IPS DF 6.9 (cell line): ENCODE measurements at regions not wholly inside any gene's neighbourhood (a gene's known extent, or its start where the extent isn't known, plus 50 kb on each side); places are given as distances from the start of the nearest gene placed in this dataset.

ENCODE experiments used
- DNase-seq: peaks from one replicate; pipeline ENCODE4 v3.0.0-alpha.2; 2013; ENCODE audit warnings: low read depth, low spot score
- H3K27ac ChIP-seq: one replicate; pipeline ENCODE4 v1.5.1; 2013; ENCODE audit warnings: low read length, control low read depth
- H3K27me3 ChIP-seq: 2 replicates; pipeline ENCODE4 v1.6.1; 2013; ENCODE audit warnings: mild to moderate bottlenecking, low read length; ENCODE audit not compliant: control insufficient read depth, insufficient read depth
- H3K36me3 ChIP-seq: 2 replicates; pipeline ENCODE4 v1.6.1; 2013; ENCODE audit warnings: low read length; ENCODE audit not compliant: control insufficient read depth, insufficient read depth
- H3K4me1 ChIP-seq: 2 replicates; pipeline ENCODE4 v1.6.1; 2013; ENCODE audit warnings: low read length; ENCODE audit not compliant: control insufficient read depth, insufficient read depth
- H3K4me3 ChIP-seq: 2 replicates; pipeline ENCODE4 v1.5.1; 2013; ENCODE audit warnings: mild to moderate bottlenecking, low read length
- H3K9me3 ChIP-seq: 2 replicates; pipeline ENCODE4 v1.6.1; 2013; ENCODE audit warnings: low read length, inconsistent platforms; ENCODE audit not compliant: control insufficient read depth, insufficient read depth
- WGBS: extraction: QIAGEN DNeasy Blood & Tissue Kit; methylation state at CpG from one replicate; pipeline ENCODE4 v1.1.7; 2013; ENCODE audit warnings: mixed read lengths, missing lambda C conversion rate; ENCODE audit not compliant: insufficient read length, insufficient coverage; 5-methylcytosine and 5-hydroxymethylcytosine counted together

- Histone ChIP-seq H3K27me3 (no peaks in the 10 kb centered on the region), H3K9me3 (no peaks in the 10 kb centered on the region), H3K36me3 (no peaks in the 10 kb centered on the region), H3K4me1 (0 out of 2 replicates have a peak, but pooled peaks cover 3% of the 10 kb centered on the region), H3K4me3 (no peak overlapping the region), H3K27ac (no peak overlapping the region)
- no peak for DNase-seq
- no CpG with 5 or more reads among the region's 14 CpGs for WGBS
These were observed 76.8 kb upstream of the PIM1 start for GRCh38 chr6:37092923-37093727.

- Histone ChIP-seq H3K4me1 (0 out of 2 replicates have a peak, but pooled peaks cover 3% of the 10 kb centered on the region), H3K4me3 (no peak overlapping the region), H3K9me3 (no peaks in the 10 kb centered on the region), H3K27me3 (no peaks in the 10 kb centered on the region), H3K36me3 (no peaks in the 10 kb centered on the region), H3K27ac (no peak overlapping the region)
- no peak for DNase-seq
- WGBS: no CpG with 5 or more reads among the region's 6 CpGs
These were observed 76.3 kb upstream of the PIM1 start for GRCh38 chr6:37093728-37094069.

GRCh38 chr6:37095997-37096396 is 74.0 kb upstream of the PIM1 start:
- no CpG with 5 or more reads among the region's 1 CpG for WGBS
- H3K27ac ChIP-seq: no peak overlapping the region
- no peak overlapping the region for H3K4me3 ChIP-seq
- H3K36me3 ChIP-seq: no peaks in the 10 kb centered on the region
- H3K27me3 ChIP-seq: no peaks in the 10 kb centered on the region
- 0 out of 2 replicates have a peak, but pooled peaks cover 2% of the 10 kb centered on the region for H3K4me1 ChIP-seq
- no peaks in the 10 kb centered on the region for H3K9me3 ChIP-seq
- no peak for DNase-seq

- Histone ChIP-seq H3K27ac (no peak overlapping the region), H3K4me1 (0 out of 2 replicates have a peak, but pooled peaks cover 2% of the 10 kb centered on the region), H3K9me3 (no peaks in the 10 kb centered on the region), H3K36me3 (no peaks in the 10 kb centered on the region), H3K27me3 (no peaks in the 10 kb centered on the region), H3K4me3 (no peak overlapping the region)
- DNase-seq: no peak
- WGBS: no CpG with 5 or more reads among the region's 4 CpGs
These were observed 72.6 kb upstream of the PIM1 start for GRCh38 chr6:37097335-37097734.

DNA sequence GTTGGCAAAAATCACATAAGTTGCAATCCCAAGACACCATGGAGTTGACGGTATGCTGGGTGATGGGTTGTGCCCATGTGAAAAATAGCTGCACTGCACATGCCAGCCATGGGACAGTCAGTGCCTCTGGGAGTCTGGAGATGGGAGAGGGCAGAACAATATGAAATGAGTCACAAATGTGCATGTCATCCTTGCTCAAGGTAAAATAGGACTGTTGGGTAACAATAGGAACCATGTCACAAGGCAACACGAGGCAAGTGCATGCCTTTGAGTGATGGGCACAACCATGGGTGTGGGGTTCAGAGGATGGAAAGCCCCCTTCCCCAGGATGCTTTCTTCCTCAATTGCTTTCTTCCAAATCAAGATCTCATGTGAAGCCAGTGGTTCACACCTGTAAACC is 70.5 kb upstream of the PIM1 start:
- DNase-seq: no peak
- no peak overlapping the region for H3K4me3 ChIP-seq
- H3K36me3 ChIP-seq: no peaks in the 10 kb centered on the region
- no peaks in the 10 kb centered on the region; the same call in 1 of the 2 replicates for H3K4me1 ChIP-seq
- WGBS: no CpG with 5 or more reads among the region's 2 CpGs
- H3K27me3 ChIP-seq: no peaks in the 10 kb centered on the region
- H3K9me3 ChIP-seq: no peaks in the 10 kb centered on the region
- no peak overlapping the region for H3K27ac ChIP-seq

DNA sequence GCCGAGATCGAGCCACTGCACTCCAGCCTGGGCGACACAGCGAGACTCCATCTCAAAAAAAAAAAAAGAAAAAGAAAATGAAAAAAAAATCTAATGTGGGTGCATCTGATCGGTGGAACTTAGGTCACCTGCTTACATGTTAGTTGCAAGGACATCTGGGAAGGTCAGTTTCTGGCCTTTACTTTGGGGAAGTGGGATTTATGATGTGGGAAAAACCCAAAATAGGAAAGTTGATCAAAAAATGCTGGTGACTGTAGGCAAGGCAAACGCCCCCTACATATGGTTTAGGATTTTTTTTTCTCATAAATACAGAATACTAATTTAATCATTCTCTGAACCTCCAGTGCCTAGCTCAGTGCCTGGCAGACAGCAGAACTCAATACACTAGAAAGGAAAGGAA is 69.2 kb upstream of the PIM1 start:
- no peak overlapping the region for H3K4me3 ChIP-seq
- H3K27ac ChIP-seq: no peak overlapping the region
- no peaks in the 10 kb centered on the region for H3K36me3 ChIP-seq
- peaks cover 2% of the 10 kb centered on the region for H3K4me1 ChIP-seq
- H3K27me3 ChIP-seq: no peaks in the 10 kb centered on the region
- no peaks in the 10 kb centered on the region for H3K9me3 ChIP-seq
- DNase-seq: no peak
- no CpG with 5 or more reads among the region's 6 CpGs for WGBS

DNA sequence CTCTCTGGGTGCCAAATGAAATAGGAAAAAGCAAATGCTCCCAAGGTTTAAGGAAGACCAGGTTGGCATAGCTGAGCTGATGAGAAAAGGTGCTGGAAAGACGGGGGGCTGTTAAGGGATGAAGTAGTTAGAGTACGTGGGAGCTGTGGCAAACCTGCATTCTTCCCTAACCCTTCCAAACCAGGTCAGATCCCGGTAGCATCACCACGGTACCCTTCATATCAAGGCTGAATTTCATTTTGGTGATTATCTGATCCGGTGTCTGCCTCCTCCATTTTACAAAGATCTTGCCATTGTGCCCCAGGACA is 68.0 kb upstream of the PIM1 start:
- Histone ChIP-seq H3K4me3 (peak overlapping the region; percentile 1; the same call in 1 of the 2 replicates), H3K4me1 (peaks cover 2% of the 10 kb centered on the region), H3K27me3 (no peaks in the 10 kb centered on the region), H3K36me3 (no peaks in the 10 kb centered on the region; the same call in 1 of the 2 replicates), H3K27ac (no peak overlapping the region), H3K9me3 (no peaks in the 10 kb centered on the region)
- DNase-seq: no peak
- no CpG with 5 or more reads among the region's 5 CpGs for WGBS

DNA sequence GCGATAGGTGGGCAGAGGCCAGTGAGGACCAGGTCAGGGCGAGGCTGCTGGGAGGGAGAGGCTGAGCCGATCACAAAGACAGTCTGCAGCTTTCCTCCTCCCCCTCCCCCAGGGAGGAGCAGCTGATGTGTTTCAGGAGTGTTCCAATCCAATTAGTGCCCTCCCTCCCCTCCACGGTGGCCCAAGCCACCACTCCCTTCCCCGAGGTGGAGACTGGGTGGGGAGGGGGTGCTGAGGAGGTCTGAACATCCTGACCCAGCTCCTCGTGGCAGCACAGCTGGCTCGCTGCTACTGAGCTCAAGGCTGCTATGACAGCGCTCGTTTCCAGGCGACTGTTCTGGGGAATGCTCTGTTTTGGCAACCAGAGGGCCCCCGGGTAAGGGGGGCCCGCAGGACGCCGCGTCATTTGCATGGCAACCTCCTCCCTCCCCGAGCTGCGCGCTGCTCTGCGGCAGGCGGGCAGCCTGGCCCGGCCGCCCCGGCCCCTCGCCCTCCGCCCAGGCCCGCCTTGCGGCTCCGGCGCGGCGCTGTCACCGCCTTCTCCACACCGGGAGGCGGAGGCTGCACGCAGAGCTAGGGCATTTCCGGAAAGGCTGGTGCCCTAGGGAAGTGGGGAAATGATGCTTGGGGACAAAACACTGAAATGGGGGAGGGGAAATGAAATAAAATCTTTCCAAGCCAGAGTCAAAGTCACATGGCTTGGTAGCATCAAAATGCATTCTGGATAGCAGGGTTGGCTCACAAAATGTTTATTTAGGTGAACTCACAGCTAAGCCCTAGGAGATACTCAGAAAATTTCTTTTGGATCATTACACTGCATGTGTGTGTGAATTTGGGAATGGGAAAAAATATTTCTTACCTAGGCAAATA is 67.4 kb upstream of the PIM1 start:
- WGBS: no CpG with 5 or more reads among the region's 36 CpGs
- no peaks in the 10 kb centered on the region; the same call in 1 of the 2 replicates for H3K36me3 ChIP-seq
- no peaks in the 10 kb centered on the region for H3K27me3 ChIP-seq
- peaks cover 2% of the 10 kb centered on the region for H3K4me1 ChIP-seq
- DNase-seq: no peak
- H3K27ac ChIP-seq: no peak overlapping the region
- H3K9me3 ChIP-seq: no peaks in the 10 kb centered on the region
- peak overlapping the region; percentile 1; the same call in 1 of the 2 replicates for H3K4me3 ChIP-seq

DNA sequence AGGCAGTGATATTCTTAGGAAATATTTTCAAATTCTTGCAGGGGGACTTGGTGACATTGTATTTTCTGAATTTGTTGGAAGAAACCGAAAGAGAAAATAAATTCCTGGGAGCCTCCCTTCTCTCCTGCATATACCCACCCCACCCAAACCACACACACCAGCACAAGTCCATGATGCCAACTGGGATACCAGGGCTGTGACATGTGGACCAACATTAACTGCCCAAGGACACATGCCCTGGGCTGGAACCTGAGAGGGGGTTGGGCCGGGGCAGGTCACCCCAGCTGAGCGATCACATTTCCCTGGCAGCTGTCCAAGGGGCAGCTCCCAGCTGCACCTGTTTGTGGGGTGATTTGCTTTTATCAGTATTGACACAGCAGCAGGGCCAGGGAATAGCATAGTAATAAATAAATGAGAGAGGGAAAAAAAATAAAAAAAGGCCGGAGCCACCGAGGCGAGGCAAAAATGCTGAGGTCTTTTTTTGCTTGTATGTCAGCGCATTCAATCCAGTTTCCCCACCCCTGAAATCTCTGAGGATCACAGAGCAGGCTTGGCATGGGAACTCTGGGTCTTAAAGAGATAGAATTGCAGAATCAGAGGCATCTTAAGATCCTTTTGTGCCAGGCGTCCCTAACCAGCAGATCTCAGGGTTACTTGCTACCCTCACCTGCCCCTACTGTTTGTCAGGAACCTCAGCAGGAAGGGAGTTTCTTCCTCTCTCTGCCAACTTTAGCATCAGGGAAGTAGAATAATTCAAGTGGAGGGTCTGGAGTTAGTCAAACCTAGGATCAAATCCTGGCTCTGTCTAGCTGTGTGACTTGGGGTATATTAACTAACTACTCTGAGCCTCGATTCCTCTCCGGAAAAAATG is 66.5 kb upstream of the PIM1 start:
- Histone ChIP-seq H3K4me3 (no peak overlapping the region), H3K36me3 (no peaks in the 10 kb centered on the region; the same call in 1 of the 2 replicates), H3K9me3 (no peaks in the 10 kb centered on the region), H3K4me1 (peaks cover 2% of the 10 kb centered on the region), H3K27me3 (no peaks in the 10 kb centered on the region), H3K27ac (no peak overlapping the region)
- DNase-seq: no peak
- WGBS: no CpG with 5 or more reads among the region's 10 CpGs

- H3K27ac ChIP-seq: no peak overlapping the region
- peaks cover 2% of the 10 kb centered on the region for H3K4me1 ChIP-seq
- DNase-seq: no peak
These were observed 65.2 kb upstream of the PIM1 start for GRCh38 chr6:37104824-37105147.

More at GRCh38 chr6:37104824-37105147, 65.2 kb upstream of the PIM1 start:
- Histone ChIP-seq H3K9me3 (no peaks in the 10 kb centered on the region), H3K36me3 (no peaks in the 10 kb centered on the region; the same call in 1 of the 2 replicates), H3K4me3 (no peak overlapping the region), H3K27me3 (no peaks in the 10 kb centered on the region)
- no CpG with 5 or more reads among the region's 2 CpGs for WGBS
